Prostate gland (tissue), 2 donors: ENCODE measurements at regions not wholly inside any gene's neighbourhood (a gene's known extent, or its start where the extent isn't known, plus 50 kb on each side); places are given as distances from the start of the nearest gene placed in this dataset.

ENCODE experiments used
- DNase-seq: peaks from one replicate; pipeline ENCODE4 v3.0.0-alpha.2; 2019; ENCODE audit warnings: low spot score
- H3K27ac ChIP-seq, 2 donors: fragments of 200-600 bp; sonication (generic); 2 replicates each; pipeline ENCODE4 v1.5.1; 2017 to 2019
- H3K27me3 ChIP-seq: fragments of 200-600 bp; sonication (generic); replicated peaks from 2 replicates; pipeline ENCODE4 v1.5.1; 2019; ENCODE audit not compliant: insufficient read depth
- H3K36me3 ChIP-seq, 2 donors: fragments of 200-600 bp; sonication (generic); 1 replicate in 1 of 2; 2 replicates in 1 of 2; pipeline versions ENCODE4 v1.5.1 to v1.8.1; 2017 to 2019
- H3K4me1 ChIP-seq: fragments of 200-600 bp; sonication (generic); replicated peaks from 2 replicates; pipeline ENCODE4 v1.5.1; 2019
- H3K4me3 ChIP-seq, 2 donors: fragments of 200-600 bp; sonication (generic); 2 replicates each; pipeline ENCODE4 v1.5.1; 2017 to 2019
- H3K9me3 ChIP-seq: fragments of 200-600 bp; sonication (generic); 2 replicates; pipeline ENCODE4 v1.5.1; 2017
- POLR2A ChIP-seq: fragments of 450-650 bp; IDR thresholded peaks from one replicate; pipeline ENCODE4 v1.6.1; 2016; ENCODE audit warnings: antibody characterized with exemption, mild to moderate bottlenecking
- POLR2AphosphoS5 ChIP-seq: sonication (generic); formaldehyde crosslinking; IDR thresholded peaks from one replicate; pipeline ENCODE4 v1.6.1; 2017; ENCODE audit warnings: antibody characterized with exemption
- WGBS: methylation state at CpG from one replicate; pipeline ENCODE4 v1.1.5; 2018; 5-methylcytosine and 5-hydroxymethylcytosine counted together
- intact Hi-C: fragments of 100-400 bp; cut with DNase I; formaldehyde crosslinking; loops from one replicate; pipeline ENCODE4 v1.14.2; 2022
- TF ChIP-seq, protein P1 (sequence below), 4 experiments: fragments of 200-600 bp in 2 of 4; fragments of 450-650 bp in 2 of 4; sonication (generic) in 2 of 4; IDR thresholded peaks; 1 replicate in 3 of 4; 2 replicates in 1 of 4; pipeline ENCODE4 v1.5.1; 2016 to 2019; ENCODE audit warnings: antibody characterized with exemption in 4 of 4, mild to moderate bottlenecking in 2 of 4, moderate library complexity in 2 of 4

DNA sequence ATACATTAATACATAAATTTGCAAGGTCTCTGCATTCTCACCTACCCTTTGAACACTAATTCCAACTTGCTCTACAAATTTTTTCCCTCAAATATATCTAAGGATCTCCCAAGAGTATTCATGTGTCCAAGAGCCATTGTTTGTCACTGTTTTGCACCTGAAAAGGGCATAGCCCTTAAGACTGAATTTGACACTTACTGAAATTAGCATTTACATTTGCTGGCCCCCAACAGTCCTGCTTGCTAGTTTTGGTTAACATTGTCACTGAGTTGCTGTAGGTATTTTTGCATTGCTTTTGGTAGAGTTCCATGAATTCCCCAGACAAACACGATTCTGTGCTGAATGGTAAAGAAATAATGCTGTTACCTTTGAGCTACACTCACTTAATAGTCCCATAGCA, 57.3 kb downstream of the KCNA4 start:
- TF ChIP-seq POLR2AphosphoS5 (no peak), POLR2A (no peak)
- TF ChIP-seq, protein P1, sequence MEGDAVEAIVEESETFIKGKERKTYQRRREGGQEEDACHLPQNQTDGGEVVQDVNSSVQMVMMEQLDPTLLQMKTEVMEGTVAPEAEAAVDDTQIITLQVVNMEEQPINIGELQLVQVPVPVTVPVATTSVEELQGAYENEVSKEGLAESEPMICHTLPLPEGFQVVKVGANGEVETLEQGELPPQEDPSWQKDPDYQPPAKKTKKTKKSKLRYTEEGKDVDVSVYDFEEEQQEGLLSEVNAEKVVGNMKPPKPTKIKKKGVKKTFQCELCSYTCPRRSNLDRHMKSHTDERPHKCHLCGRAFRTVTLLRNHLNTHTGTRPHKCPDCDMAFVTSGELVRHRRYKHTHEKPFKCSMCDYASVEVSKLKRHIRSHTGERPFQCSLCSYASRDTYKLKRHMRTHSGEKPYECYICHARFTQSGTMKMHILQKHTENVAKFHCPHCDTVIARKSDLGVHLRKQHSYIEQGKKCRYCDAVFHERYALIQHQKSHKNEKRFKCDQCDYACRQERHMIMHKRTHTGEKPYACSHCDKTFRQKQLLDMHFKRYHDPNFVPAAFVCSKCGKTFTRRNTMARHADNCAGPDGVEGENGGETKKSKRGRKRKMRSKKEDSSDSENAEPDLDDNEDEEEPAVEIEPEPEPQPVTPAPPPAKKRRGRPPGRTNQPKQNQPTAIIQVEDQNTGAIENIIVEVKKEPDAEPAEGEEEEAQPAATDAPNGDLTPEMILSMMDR (IDR thresholded peaks at IDR 0.05), result no peak
- no peak overlapping the region for H3K27ac ChIP-seq
- H3K4me3 ChIP-seq, result no peak overlapping the region
- H3K9me3 ChIP-seq, result no peaks in the 10 kb centered on the region
- DNase-seq, result no peak
- no peaks in the 10 kb centered on the region for H3K27me3 ChIP-seq
- intact Hi-C loops, result no loop called here
- 27% methylated on average over 1 of the region's 1 CpG for WGBS
- no peaks in the 10 kb centered on the region for H3K36me3 ChIP-seq
- no peaks in the 10 kb centered on the region for H3K4me1 ChIP-seq

- Histone ChIP-seq H3K4me1 (no peaks in the 10 kb centered on the region), H3K9me3 (no peaks in the 10 kb centered on the region), H3K4me3 (no peak overlapping the region), H3K36me3 (no peaks in the 10 kb centered on the region), H3K27ac (no peak overlapping the region), H3K27me3 (no peaks in the 10 kb centered on the region)
- TF ChIP-seq, protein P1 (IDR thresholded peaks at IDR 0.05), result no peak
- intact Hi-C loops, result no loop called here
- no peak for DNase-seq
- 28% methylated on average over 4 of the region's 4 CpGs for WGBS
Measured at GRCh38 chr11:29957431-29957830, 59.4 kb downstream of the KCNA4 start.

GRCh38 chr11:29956076-29956556, 60.7 kb downstream of the KCNA4 start:
- H3K9me3 ChIP-seq, result no peaks in the 10 kb centered on the region
- no peak overlapping the region for H3K4me3 ChIP-seq
- no peak for DNase-seq
- no peaks in the 10 kb centered on the region for H3K27me3 ChIP-seq
- intact Hi-C loops, result no loop called here
- TF ChIP-seq POLR2AphosphoS5 (no peak), POLR2A (no peak)
- TF ChIP-seq, protein P1 (IDR thresholded peaks at IDR 0.05), result no peak
- 51% methylated on average over 2 of the region's 2 CpGs for WGBS
- H3K4me1 ChIP-seq, result no peaks in the 10 kb centered on the region
- no peaks in the 10 kb centered on the region for H3K36me3 ChIP-seq
- no peak overlapping the region for H3K27ac ChIP-seq

DNA sequence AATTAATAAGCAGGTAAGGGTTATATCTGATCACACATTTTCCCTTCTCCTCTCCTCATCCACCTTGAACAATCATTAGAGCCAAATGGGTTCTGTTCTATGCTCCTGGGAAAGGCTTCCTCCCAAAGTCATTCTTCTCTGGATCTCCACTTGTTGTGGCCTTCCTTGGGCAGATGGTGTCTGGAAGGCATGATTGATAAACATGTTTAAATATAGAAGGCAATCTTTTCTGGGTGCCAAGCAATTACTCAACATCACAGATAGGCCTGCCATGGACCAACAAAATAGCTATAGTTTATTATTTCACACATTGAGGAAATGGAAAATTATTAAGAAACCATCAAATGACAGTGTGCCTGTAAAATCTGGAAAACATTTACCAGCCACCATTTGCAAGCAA, 73.5 kb downstream of the KCNA4 start:
- H3K9me3 ChIP-seq, result no peaks in the 10 kb centered on the region
- H3K4me3 ChIP-seq, result no peak overlapping the region
- H3K27me3 ChIP-seq, result no peaks in the 10 kb centered on the region
- no peak for DNase-seq
- no peaks in the 10 kb centered on the region for H3K36me3 ChIP-seq
- no peaks in the 10 kb centered on the region for H3K4me1 ChIP-seq
- H3K27ac ChIP-seq, result no peak overlapping the region
- TF ChIP-seq, protein P1 (IDR thresholded peaks at IDR 0.05), result no peak
- TF ChIP-seq POLR2AphosphoS5 (no peak), POLR2A (no peak)
- intact Hi-C loops, result no loop called here

- no peak overlapping the region for H3K27ac ChIP-seq
- TF ChIP-seq POLR2AphosphoS5 (no peak), POLR2A (no peak)
- TF ChIP-seq, protein P1 (IDR thresholded peaks at IDR 0.05), result no peak
- WGBS, result 83% methylated on average over 4 of the region's 4 CpGs
- H3K27me3 ChIP-seq, result no peaks in the 10 kb centered on the region
- intact Hi-C loops, result no loop called here
- H3K4me1 ChIP-seq, result no peaks in the 10 kb centered on the region
- H3K36me3 ChIP-seq, result no peaks in the 10 kb centered on the region
- DNase-seq, result no peak
- no peak overlapping the region for H3K4me3 ChIP-seq
- no peaks in the 10 kb centered on the region for H3K9me3 ChIP-seq
Measured at GRCh38 chr11:29937526-29937925, 79.3 kb downstream of the KCNA4 start.
